Prostate gland (tissue), 2 donors: ENCODE measurements at regions not wholly inside any gene's neighbourhood (a gene's known extent, or its start where the extent isn't known, plus 50 kb on each side); places are given as distances from the start of the nearest gene placed in this dataset.

Experiments used
- CTCF ChIP-seq, 4 experiments: fragments of 200-600 bp in 2 of 4; fragments of 450-650 bp in 2 of 4; sonication (generic) in 2 of 4; IDR thresholded peaks; 1 replicate in 3 of 4; 2 replicates in 1 of 4; pipeline ENCODE4 v1.5.1; 2016 to 2019; ENCODE audit warnings: antibody characterized with exemption in 4 of 4, mild to moderate bottlenecking in 2 of 4, moderate library complexity in 2 of 4
- POLR2A ChIP-seq: fragments of 450-650 bp; IDR thresholded peaks from one replicate; pipeline ENCODE4 v1.6.1; 2016; ENCODE audit warnings: antibody characterized with exemption, mild to moderate bottlenecking
- POLR2AphosphoS5 ChIP-seq: sonication (generic); formaldehyde crosslinking; IDR thresholded peaks from one replicate; pipeline ENCODE4 v1.6.1; 2017; ENCODE audit warnings: antibody characterized with exemption

DNA sequence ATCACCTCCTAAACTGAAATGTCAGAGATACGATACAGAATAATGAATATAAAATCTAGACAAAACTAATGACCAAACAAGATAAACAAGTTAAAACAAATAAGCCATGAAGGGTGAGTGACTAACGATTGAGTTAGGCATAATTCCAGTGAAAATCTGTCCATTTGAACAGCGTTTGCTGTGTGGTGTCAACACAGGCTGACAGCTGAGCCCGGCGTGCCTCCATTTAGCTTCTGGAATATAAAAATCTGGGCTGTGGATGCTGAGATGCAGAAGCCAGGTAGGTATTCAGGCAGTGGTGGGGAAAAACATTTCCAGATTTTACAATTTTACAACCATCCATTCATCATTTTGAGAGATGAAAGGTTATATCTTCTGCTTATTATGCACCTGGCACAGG lies 2041.4 kb upstream of the CELF4 start:
- TF ChIP-seq CTCF (IDR thresholded peaks at IDR 0.05), result no peak
- no peak for TF ChIP-seq POLR2A
- TF ChIP-seq POLR2AphosphoS5, result no peak
